Activated naive CD4-positive, alpha-beta T cell treated with anti-CD3 and anti-CD28 coated beads for 36 hours (primary cell): ENCODE measurements at regions not wholly inside any gene's neighbourhood (a gene's known extent, or its start where the extent isn't known, plus 50 kb on each side); places are given as distances from the start of the nearest gene placed in this dataset.
"Not testable (repeated sequence)": the region's sequence is repeated elsewhere in the genome, so short reads cannot be mapped to it uniquely, and the experiment has no call there.

Source experiments
- CTCF ChIA-PET: fragments of 350-600 bp; sonication (Branson Sonifier 250); formaldehyde crosslinking; loops from one replicate; lab custom pipeline; 2021; ENCODE audit warnings: antibody characterized with exemption; lab: Charles Lee
- DNase-seq: peaks from one replicate; pipeline ENCODE4 v3.0.0-alpha.2; 2020
- H3K27ac Mint-ChIP-seq: one replicate; pipeline ENCODE4 v1.8.0; 2021; ENCODE audit warnings: mild to moderate bottlenecking, mixed read lengths
- H3K27me3 Mint-ChIP-seq: one replicate; pipeline ENCODE4 v1.8.0; 2021; ENCODE audit warnings: low read depth, mixed read lengths
- H3K36me3 Mint-ChIP-seq: one replicate; pipeline ENCODE4 v1.8.0; 2021; ENCODE audit warnings: low read depth, mixed read lengths
- H3K4me1 Mint-ChIP-seq: one replicate; pipeline ENCODE4 v1.8.0; 2021; ENCODE audit warnings: low read depth, mixed read lengths
- H3K4me3 Mint-ChIP-seq: one replicate; pipeline ENCODE4 v1.8.0; 2021; ENCODE audit warnings: mild to moderate bottlenecking, moderate library complexity, mixed read lengths
- H3K9me3 Mint-ChIP-seq: one replicate; pipeline ENCODE4 v1.8.0; 2021; ENCODE audit warnings: mixed read lengths
- intact Hi-C: fragments of 100-400 bp; cut with micrococcal nuclease; formaldehyde crosslinking; loops from one replicate; pipeline ENCODE4 v1.15.1; 2023

GRCh38 chr1:147348592-147348991 is 106.1 kb downstream of the CHD1L start:
- H3K36me3 Mint-ChIP-seq, CTCF ChIA-PET, H3K9me3 Mint-ChIP-seq, H3K4me3 Mint-ChIP-seq, DNase-seq, H3K27ac Mint-ChIP-seq, intact Hi-C loops, H3K4me1 Mint-ChIP-seq: not testable (repeated sequence)
- H3K27me3 Mint-ChIP-seq: peaks cover 45% of the 10 kb centered on the region

DNA sequence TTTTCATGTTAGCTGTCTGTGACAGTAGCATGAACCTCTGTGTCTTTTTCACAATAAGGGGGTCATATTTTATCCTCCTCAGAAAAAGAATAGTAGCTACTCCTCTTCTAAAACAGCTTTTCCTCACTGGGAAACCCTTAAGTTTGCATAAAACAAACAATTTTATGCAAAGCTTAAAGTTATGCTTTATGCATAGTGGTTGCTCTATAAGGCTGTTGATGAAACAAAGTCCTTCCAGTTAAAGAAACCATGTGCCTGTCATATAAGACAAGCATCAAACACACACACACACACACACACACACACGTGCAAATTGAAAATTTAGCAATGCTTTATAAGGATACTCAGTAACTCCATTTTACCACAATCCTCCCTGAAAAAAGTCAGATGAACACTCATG is 107.0 kb downstream of the CHD1L start:
- no peaks in the 10 kb centered on the region for H3K36me3 Mint-ChIP-seq
- H3K4me3 Mint-ChIP-seq: no peak overlapping the region
- intact Hi-C loops: no loop called here
- CTCF ChIA-PET: no interaction called here
- peaks cover 37% of the 10 kb centered on the region for H3K27me3 Mint-ChIP-seq
- DNase-seq: no peak
- H3K27ac Mint-ChIP-seq: no peak overlapping the region
- H3K4me1 Mint-ChIP-seq: no peaks in the 10 kb centered on the region
- no peaks in the 10 kb centered on the region for H3K9me3 Mint-ChIP-seq

GRCh38 chr1:147351140-147351835 is 108.8 kb downstream of the CHD1L start:
- Mint-ChIP-seq H3K36me3 (no peaks in the 10 kb centered on the region), H3K27me3 (peaks cover 25% of the 10 kb centered on the region), H3K9me3 (no peaks in the 10 kb centered on the region), H3K4me3 (no peak overlapping the region), H3K27ac (no peak overlapping the region), H3K4me1 (no peaks in the 10 kb centered on the region)
- CTCF ChIA-PET: interaction anchor here (1.2 kb wide), 1 partner anchor 38 kb away, joined by 3 read pairs; no protein-coding TSS in a partner anchor
- intact Hi-C loops: no loop called here
- DNase-seq: no peak

DNA sequence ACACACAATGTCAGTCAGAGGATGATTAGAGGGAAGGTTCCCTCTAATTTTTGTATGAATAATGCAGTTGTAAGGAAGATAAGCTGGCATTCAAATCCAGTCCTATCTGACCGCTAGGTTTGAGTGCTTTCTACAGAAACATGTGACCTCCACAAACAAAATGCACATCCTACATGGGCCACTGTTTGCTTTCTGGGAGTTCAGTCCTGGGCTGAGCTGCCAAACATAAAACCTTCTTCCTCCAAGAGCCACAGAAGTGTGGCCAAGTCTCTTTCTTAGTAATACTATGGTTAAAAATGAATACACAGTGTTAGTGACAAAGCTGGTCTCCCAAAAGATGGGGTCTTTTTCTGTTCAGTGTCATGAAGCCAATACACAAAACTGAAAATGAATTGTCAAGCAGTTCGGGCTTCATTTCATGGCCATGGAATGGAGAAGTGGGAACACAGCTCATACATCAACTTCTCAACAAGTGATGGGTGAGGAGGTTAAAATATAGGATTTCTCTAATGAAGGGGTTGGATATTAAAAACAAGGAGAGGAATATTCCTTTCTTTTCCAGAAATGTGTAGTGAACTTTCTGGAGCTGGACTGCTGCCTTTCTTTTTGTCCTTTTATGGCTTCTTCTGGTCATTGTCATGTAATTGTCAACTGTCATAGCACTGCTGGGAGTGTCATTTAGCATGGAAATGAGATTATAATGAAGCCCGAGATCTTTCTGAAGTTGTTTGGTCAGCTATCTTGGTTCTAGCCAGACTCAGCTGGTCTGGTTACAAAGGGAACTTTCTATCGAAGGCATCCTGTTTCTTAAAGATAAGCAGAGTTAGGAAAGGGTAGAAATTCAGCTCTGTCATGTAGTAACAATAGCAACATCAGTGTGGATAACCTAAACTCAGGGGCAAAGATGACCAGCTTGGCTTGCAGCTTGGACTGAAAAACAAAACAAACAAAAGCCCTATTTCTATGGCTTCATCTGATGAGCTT is 135.1 kb downstream of the CHD1L start:
- no peaks in the 10 kb centered on the region for H3K36me3 Mint-ChIP-seq
- no peaks in the 10 kb centered on the region for H3K4me1 Mint-ChIP-seq
- intact Hi-C loops: no loop called here
- H3K27ac Mint-ChIP-seq: no peak overlapping the region
- no peak for DNase-seq
- H3K4me3 Mint-ChIP-seq: no peak overlapping the region
- peaks cover 11% of the 10 kb centered on the region for H3K27me3 Mint-ChIP-seq
- H3K9me3 Mint-ChIP-seq: peaks cover 6% of the 10 kb centered on the region
- CTCF ChIA-PET: interaction anchor here (0.9 kb wide), 1 partner anchor 107 kb away, joined by 3 read pairs; no protein-coding TSS in a partner anchor

DNA sequence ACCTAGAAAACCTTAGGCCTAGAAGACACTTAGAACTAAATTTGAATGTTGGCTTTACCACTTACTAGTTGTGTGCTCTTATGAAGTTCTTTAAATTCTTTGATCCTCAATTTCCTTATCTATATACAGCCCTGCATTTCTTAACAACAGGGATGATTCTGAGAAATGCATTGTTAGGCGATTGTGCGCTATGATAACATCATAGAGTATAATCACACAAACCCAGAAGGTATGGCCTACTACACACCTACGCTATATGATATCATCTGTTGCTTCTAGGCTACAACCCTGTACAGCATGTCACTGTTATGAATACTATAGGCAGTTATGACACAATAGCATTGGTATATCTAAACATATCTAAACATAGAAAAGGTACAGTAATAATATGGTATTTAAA is 137.4 kb downstream of the CHD1L start:
- Mint-ChIP-seq H3K27me3 (peaks cover 2% of the 10 kb centered on the region), H3K27ac (no peak overlapping the region), H3K4me3 (no peak overlapping the region), H3K4me1 (peaks cover 1% of the 10 kb centered on the region), H3K36me3 (no peaks in the 10 kb centered on the region), H3K9me3 (peaks cover 2% of the 10 kb centered on the region)
- CTCF ChIA-PET: interaction anchor here (1.1 kb wide), 1 partner anchor 10 kb away, joined by 4 read pairs; no protein-coding TSS in a partner anchor
- intact Hi-C loops: no loop called here
- DNase-seq: no peak

GRCh38 chr1:147384804-147385203 is 142.3 kb downstream of the CHD1L start:
- no peaks in the 10 kb centered on the region for H3K36me3 Mint-ChIP-seq
- intact Hi-C loops: loop anchor here (5.0 kb wide), 1 partner anchor 98 kb away; no protein-coding TSS in a partner anchor
- no peak overlapping the region for H3K4me3 Mint-ChIP-seq
- H3K9me3 Mint-ChIP-seq: no peaks in the 10 kb centered on the region
- peaks cover 3% of the 10 kb centered on the region for H3K4me1 Mint-ChIP-seq
- CTCF ChIA-PET: no interaction called here
- DNase-seq: peak; percentile 5
- H3K27ac Mint-ChIP-seq: no peak overlapping the region
- peaks cover 4% of the 10 kb centered on the region for H3K27me3 Mint-ChIP-seq

DNA sequence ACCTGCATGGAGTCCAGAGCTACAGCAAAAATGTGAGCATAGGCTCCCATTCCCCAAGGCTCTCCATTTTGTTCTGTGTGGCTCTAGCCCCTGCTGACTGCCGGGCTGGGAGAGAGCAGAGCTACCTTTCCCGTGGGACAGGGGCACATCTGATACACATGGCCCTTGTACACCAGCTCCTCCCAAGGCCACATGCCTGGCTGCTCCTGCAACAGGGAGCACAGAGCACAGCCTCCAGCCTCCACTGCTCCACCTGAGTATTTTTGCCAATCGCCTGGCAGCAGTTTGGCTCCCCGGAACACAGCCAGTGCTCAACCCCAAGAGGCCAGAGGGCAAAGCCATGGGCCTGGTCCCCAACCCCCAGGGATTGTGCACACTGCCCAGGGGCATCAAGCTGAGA is 146.5 kb downstream of the CHD1L start:
- Mint-ChIP-seq H3K4me1 (peaks cover 3% of the 10 kb centered on the region), H3K4me3 (no peak overlapping the region), H3K9me3 (no peaks in the 10 kb centered on the region), H3K36me3 (no peaks in the 10 kb centered on the region), H3K27me3 (peaks cover 8% of the 10 kb centered on the region), H3K27ac (no peak overlapping the region)
- CTCF ChIA-PET: interaction anchor here (1.0 to 2.8 kb wide), 7 partner anchors 39 to 146 kb away, joined by 3 to 39 read pairs (median 3); no protein-coding TSS in a partner anchor
- no peak for DNase-seq
- intact Hi-C loops: loop anchor here (5.0 kb wide), 1 partner anchor 102 kb away; no protein-coding TSS in a partner anchor

DNA sequence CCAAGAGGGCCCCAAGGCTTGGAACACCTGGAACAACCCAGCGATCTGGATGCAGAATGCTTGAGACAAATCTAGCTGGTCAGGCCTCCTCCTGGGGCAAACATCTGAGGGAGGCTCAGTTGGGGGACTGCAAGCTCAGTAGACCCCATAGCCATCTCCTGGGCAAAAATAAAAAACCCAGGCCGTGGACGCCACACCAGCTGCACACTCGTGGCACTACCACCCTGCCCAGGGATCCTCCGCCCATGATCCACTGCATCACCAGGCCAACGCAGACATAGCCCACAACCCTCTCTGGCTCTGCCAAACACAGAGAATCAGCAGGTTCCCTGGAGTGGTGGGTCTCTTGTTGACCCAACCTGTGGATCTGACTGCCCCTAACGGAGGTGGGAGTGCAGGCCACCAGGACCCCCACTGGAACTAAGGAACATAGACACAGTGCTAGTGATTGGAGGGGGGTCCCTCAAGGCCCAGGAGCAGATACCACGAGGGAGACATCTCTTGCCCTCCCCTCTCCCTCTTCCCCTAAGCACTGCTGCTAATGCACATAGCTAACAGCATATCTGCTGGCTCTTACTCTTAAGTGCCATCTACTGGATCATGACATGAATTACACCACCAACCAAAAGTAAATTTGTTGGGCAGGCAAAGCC is 147.2 kb downstream of the CHD1L start:
- intact Hi-C loops: loop anchor here (1.0 to 5.0 kb wide), 2 partner anchors 102 to 116 kb away; no protein-coding TSS in a partner anchor
- no peaks in the 10 kb centered on the region for H3K9me3 Mint-ChIP-seq
- no peak overlapping the region for H3K27ac Mint-ChIP-seq
- no peak overlapping the region for H3K4me3 Mint-ChIP-seq
- peak; percentile 4 for DNase-seq
- H3K27me3 Mint-ChIP-seq: peaks cover 8% of the 10 kb centered on the region
- H3K36me3 Mint-ChIP-seq: no peaks in the 10 kb centered on the region
- peaks cover 3% of the 10 kb centered on the region for H3K4me1 Mint-ChIP-seq
- CTCF ChIA-PET: interaction anchor here (0.5 to 2.8 kb wide), 13 partner anchors 9 to 201 kb away, joined by 3 to 39 read pairs (median 3); no protein-coding TSS in a partner anchor

- H3K27ac Mint-ChIP-seq: no peak overlapping the region
- H3K4me3 Mint-ChIP-seq: no peak overlapping the region
- no peak for DNase-seq
- H3K36me3 Mint-ChIP-seq: no peaks in the 10 kb centered on the region
- H3K27me3 Mint-ChIP-seq: peaks cover 8% of the 10 kb centered on the region
- H3K9me3 Mint-ChIP-seq: no peaks in the 10 kb centered on the region
- CTCF ChIA-PET: interaction anchor here (0.6 to 2.8 kb wide), 11 partner anchors 10 to 202 kb away, joined by 3 to 39 read pairs (median 3); no protein-coding TSS in a partner anchor
- intact Hi-C loops: loop anchor here (1.0 kb wide), 1 partner anchor 117 kb away; no protein-coding TSS in a partner anchor
- H3K4me1 Mint-ChIP-seq: no peaks in the 10 kb centered on the region
Observed at GRCh38 chr1:147390185-147390542, 147.7 kb downstream of the CHD1L start.

DNA sequence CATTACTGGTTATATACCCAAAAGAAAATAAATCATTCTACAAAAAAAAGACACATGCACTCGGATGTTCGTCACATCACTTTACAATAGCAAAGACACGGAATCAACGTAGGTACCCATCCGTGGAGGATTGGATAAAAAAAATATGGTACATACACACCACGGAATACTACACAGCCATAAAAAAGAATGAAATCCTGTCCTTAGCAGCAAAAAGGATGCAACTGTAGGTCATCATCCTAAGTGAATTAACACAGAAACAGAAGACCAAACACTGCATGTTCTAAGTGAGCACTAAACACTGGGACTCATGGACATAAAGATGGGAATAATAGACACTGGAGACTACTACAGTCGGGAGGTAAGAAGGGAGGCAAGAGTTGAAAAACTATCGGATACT is 148.6 kb downstream of the CHD1L start:
- CTCF ChIA-PET: interaction anchor here (0.6 to 1.4 kb wide), 2 partner anchors 41 to 70 kb away, joined by 3 read pairs; no protein-coding TSS in a partner anchor
- intact Hi-C loops: no loop called here
- DNase-seq: no peak
- H3K36me3 Mint-ChIP-seq: no peaks in the 10 kb centered on the region
- no peaks in the 10 kb centered on the region for H3K9me3 Mint-ChIP-seq
- peaks cover 8% of the 10 kb centered on the region for H3K27me3 Mint-ChIP-seq
- no peak overlapping the region for H3K27ac Mint-ChIP-seq
- H3K4me3 Mint-ChIP-seq: no peak overlapping the region
- H3K4me1 Mint-ChIP-seq: no peaks in the 10 kb centered on the region

DNA sequence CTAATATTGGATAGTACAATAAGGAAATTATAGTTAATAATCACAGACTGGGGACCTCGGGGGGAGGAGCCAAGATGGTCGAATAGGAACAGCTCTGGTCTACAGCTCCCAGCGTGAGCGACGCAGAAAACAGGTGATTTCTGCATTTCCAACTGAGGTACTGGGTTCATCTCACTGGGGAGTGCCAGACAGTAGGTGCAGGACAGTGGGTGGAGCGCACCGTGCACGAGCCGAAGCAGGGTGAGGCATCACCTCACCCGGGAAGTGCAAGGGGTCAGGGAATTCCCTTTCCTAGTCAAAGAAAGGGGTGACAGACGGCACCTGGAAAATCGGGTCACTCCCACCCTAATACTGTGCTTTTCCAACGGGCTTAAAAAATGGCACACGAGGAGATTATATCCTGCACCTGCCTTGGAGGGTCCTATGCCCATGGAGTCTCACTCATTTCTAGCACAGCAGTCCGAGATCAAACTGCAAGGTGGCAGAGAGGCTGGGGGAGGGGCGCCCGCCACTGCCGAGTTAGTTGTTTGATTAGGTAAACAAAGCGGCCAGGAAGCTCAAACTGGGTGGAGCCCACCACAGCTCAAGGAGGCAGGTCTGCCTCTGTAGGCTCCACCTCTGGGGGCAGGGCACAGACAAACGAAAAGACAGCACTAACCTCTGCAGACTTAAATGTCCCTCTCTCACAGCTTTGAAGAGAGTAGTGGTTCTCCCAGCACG is 138.8 kb upstream of the BCL9 start:
- H3K4me3 Mint-ChIP-seq, intact Hi-C loops, H3K4me1 Mint-ChIP-seq, H3K36me3 Mint-ChIP-seq, H3K27ac Mint-ChIP-seq, CTCF ChIA-PET, DNase-seq: not testable (repeated sequence)
- H3K9me3 Mint-ChIP-seq: peaks cover 13% of the 10 kb centered on the region
- H3K27me3 Mint-ChIP-seq: peaks cover 38% of the 10 kb centered on the region
